Activated naive CD4-positive, alpha-beta T cell (primary cell): ENCODE measurements at regions not wholly inside any gene's neighbourhood (a gene's known extent, or its start where the extent isn't known, plus 50 kb on each side); places are given as distances from the start of the nearest gene placed in this dataset.

Experiments
- DNase-seq, 4 experiments: peaks; one replicate each; lab custom pipeline; 2025; lab: John Stamatoyannopoulos, UW

DNA sequence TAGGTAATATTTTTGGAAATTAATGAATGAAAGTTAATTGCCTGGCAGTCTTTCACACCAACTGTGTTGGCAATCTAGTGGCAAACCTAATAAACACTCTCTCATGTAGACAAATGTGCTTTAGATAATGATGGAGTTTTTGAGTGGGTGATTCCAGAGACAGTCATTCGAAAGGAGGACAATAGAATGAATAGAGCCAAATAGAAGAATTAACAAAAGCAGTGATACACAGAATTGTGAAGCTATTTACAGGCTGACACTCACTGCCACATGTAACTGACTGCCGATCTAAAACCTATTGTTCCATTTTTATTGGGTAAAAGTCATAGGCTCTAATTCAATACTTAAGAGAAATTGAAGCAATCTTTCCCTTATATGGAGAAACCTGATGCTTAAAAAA, 338.5 kb downstream of the PCDH7 start:
- no peak for DNase-seq

DNA sequence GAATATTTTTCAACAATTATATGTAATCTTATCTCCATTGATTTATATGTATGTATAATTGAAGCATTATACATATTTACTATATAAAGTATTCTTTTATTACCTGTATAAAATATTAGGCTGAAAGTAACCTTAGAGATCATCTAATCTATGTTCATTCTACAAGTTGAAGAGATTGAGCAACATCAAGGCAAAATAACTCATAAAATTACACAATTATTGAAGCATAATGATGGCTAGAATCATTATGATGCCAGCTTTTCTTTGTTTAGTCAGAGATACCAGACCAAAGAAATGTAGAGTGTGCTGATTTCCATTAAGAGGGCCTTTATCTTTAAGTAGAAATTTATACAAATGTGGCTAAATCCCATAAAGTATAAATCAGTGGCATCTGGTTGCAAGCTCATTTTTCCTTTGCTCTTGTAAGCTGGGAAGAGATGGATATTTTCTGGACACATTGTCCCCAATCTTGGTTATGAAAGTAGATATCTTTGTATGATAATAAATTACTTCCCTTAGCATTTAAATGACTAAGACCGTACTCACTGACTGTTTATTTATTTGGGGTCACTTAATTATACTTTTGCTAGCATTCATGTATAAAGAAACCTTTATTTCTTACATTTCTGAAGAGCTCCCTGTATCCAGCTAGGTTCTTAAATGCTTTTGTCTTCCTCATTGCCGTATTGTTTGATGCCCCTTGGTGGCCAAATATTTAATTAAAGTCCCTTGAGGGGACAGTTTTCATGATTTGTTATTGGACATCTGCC, 339.8 kb downstream of the PCDH7 start:
- no peak for DNase-seq

DNA sequence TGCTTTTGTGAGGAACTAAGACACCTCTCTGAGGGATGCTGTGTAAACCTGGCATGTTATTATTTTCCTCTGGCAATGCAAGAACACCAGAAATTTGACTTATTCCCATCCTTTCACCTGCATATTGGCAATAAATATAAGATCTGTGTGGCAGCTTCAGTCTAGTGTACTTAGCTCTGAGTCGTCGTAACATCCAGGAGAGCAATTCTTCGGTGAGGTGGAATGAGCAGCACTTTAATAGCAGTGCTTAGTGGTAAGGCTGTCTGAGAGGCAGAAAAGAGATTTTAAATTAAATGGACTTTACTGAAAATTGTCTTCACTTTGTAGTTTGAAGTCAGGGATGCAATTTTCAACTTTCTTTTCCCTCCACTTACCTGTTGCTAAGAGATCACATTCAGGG, 344.9 kb downstream of the PCDH7 start:
- DNase-seq, result no peak

DNA sequence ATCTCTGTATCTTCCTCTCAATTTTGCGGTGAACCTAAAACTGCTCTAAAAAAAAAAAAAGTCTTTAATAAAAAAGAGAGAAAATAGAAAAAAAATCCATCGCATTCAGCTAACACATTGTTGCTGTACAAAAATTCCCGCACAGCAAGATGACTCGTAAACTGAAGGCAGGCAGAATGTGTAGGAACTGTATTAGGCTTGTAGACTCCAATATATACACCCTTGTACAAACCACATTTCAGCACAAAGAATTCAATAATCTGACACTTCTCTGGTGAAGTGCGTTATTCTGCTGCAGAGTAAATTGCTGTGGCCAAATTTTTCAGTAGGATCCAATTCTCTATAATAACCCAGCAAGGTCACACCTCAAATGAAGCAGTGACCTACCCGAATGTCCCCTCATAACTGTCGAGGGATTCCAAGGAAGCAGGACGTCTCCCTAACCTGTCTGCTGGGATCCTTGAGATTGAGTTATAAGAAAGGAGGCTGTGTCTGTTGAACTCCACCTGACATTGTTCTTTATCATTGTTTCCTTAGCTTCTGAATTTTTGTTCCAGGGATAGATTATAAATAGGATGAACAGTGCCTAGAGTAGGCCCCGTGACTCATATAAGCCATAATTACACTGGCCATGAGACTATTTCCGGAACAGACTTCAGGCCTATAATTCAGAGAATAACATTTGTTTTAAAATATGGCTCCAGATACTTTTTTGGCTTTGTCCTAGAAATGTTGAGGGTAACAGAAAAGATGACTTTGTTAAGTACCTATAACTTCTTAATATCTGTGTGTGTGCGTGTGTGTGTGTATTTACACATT, 348.3 kb downstream of the PCDH7 start:
- DNase-seq, result no peak

DNA sequence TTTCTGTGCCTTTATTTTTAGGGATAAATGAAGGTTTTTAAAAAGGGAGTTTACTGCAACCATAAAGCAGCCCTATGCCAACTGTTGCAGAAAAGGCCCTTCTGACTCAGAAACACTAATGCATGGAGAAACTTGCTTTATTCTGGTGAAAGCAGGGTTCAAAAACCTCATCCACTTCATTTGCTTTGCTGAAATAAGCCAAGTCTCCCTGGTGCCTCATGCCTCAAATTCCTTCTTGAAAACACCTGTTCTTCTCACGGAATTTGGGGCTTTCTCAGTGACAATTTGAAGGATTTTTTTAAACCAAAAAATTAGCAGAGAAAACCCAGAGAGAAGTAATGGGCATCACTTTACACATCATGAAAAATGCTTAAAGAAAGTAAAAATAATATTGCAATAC, 349.0 kb downstream of the PCDH7 start:
- no peak for DNase-seq

DNA sequence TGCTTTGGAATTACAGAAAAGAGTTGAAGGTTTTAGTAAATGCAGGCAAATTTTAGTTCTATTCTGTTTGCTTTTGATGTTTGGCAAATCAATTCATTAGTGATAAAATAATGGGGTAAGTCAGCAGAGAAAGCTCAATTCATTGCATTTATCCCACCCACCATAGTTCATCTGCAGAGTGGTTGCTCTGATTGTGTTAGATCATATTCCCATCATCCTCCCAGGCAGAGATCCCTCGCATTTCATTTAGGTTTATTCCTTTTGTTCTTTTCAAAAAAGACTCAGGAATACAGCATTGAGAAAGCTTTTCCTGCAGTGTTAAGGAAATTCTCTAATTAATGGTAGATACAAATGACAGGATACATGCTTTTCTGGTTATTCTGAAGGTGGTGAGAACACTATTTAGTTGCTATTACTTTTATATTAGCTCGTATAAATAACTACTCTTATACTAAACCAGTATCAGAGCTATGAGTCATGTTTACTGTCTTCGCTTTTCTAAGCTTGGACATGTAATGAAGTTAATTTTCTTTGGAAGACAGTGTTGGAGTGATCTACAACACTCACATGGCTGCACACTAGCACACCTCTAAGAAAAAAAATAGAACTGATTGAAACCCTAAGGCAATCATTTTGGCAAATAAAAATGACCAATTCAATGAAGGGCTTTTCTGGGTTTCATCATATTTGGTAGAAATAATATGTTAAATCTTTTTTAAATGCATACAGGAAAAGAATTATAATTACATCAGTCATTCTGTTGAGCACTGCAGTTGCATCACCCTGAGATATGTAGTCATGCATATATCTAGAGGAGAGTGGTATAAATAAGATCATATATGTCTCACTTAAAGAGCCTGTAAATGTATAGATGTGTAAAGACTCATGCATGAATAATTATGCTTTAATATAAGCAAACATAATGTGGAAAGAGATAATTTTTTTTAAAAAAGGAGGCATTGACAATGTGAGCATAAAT, 351.6 kb downstream of the PCDH7 start:
- no peak for DNase-seq

DNA sequence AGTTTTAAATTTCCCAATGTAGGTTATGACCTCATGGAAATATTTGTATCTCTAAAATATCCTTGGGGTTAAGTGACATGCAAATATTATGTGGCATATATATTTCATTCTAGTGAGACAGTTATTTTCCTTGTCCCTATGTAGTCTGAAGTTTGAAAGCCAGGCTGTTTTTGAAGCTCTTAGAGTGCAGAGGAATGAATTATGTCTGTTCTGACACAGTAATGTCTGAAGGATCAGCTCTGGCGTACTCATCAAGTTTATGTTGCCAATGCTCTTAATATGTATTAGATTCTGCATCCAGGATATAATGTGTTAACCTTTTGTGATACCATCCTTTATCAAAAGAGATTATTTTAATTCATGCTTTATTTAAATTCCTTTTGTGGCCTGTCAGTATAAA, 355.8 kb downstream of the PCDH7 start:
- no peak for DNase-seq

DNA sequence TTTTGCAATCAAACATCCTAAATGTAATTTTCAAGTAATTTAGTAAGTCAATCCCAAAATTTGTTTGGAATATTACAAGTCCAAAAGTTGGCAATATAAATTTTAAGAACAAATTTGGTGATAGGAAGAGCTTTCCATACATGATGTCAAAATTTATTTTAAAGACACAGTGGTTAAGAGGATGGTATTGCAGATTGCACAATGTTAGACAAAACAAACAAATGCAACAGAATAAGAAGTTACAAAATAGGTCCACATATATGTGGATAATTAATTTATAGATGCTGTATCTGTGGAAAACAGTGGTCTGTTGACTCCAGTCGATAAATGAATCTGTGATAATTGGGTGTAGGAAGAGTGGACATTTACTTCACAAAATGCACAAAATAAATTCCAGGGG, 358.5 kb downstream of the PCDH7 start:
- no peak for DNase-seq

DNA sequence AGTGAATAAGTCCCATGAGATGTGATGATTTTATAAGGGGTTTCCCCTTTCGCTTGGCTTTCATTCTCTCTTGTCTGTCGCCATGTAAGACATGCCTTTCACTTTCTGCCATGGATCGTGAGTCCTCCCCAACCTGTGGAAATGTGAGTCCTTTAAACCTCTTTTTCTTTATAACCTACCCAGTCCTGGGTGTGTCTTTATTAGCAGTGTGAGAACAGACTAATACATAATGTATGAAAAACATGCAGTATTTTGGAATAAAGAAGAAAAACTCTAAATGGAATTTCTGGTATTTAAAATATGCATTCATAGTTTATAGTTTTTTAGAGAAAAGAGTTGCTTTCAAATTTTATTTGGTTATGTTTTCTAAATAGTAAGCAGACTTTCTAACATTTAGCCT, 360.7 kb downstream of the PCDH7 start:
- DNase-seq, result no peak

DNA sequence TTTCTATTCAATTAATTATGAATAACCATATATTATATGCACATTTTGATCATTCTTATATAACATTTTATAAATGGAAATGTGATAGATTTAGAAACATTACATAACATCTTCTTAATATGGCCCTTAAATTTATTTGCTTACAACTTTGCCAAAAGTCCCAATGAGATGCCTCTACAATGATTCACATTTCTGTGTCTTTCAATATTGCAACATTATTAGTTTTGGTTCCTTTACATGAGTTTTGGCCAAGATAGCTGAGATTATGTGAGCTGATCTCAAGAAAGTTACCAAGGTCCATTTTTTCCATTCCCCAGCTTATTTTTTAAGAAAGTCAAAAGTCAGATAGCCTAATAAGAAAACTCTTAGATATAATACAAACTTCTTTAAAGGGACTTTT, 361.2 kb downstream of the PCDH7 start:
- no peak for DNase-seq

DNA sequence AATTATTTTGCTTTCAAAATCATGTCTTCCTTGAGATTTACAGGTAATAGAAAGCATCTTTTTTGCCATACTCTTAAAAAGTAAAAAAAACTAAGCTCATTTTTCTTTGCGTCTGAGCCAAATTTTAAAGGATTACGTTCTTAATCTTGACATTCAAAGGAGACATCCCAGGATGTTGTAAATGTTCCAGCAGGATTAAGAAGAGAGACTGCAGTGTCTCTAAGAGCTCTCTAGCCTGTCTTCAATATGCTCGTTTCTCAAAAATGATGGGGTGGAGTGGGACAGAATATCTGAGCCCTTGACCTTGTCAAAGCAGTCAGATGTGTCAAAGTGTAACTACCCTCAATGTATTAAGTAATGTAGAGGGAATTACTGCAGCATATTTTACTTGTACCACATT, 363.3 kb downstream of the PCDH7 start:
- no peak for DNase-seq

DNA sequence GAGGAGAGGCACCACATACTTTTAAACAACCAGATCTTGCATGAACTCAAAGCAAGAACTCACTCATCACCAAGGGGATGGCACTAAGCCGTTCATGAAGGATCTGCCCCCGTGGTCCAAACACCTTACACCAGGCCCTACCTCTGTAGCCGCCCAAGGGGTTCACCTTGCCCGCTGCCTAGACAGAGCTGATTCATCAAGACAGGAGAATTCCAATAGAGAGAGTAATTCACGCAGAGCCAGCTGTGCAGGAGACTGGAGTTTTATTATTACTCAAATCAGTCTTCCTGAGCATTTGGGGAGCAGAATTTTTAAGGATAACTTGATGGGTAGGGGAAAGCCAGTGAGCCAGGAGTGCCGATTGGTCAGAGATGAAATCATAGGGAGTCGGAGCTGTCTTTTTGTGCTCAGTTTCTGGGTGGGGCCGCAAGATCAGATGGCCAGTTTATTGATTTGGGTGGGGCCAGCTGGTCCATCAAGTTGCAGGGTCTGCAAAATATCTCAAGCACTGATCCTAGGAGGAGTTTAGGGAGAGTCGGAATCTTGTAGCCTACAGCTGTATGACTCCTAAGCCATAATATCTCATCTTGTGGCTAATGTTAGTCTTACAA, 364.7 kb downstream of the PCDH7 start:
- no peak for DNase-seq

DNA sequence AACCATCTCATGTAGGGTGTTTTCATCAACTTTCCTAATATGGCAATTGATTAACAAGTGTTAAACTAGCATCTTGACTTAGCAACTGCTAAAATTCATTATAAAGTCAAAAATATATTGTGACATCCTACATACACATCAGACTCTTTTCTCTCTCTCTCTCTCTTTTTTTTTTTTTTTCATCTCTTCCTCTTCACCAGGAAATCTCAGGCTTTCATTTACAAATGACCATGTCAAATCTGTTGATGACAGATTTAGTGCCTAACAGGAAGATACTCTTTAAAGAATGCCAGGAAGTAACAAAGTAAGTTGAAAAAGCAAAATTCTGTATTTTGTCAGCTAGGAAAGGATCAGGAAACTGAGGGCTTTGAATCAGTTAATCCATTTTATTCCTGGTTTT, 365.5 kb downstream of the PCDH7 start:
- DNase-seq, result no peak

DNA sequence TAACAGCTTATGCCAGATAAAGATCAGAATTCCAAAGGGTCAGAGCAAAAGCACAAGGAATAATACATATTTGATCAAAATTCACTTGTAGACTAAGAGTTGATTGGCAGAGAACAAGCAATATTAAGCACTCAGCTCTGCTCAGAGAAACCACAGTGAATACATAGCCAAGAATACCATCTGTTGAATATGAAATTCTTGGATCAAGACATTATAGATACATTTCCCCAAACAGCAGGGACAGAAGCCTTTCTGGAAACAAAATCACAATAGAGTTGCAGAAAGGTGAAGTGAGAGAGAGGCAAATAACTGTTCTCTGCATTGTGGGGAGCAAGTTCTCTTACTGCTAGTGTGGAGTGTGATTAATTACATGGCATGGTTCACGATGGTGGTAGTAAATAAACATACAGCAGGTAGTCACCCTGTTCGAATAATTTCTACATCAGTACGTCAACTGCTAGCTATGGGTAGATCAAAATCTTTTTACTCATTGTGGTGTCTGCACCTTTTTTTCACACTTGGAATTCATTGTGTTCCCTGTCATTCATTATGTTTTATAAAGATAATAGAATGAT, 366.7 kb downstream of the PCDH7 start:
- no peak for DNase-seq

DNA sequence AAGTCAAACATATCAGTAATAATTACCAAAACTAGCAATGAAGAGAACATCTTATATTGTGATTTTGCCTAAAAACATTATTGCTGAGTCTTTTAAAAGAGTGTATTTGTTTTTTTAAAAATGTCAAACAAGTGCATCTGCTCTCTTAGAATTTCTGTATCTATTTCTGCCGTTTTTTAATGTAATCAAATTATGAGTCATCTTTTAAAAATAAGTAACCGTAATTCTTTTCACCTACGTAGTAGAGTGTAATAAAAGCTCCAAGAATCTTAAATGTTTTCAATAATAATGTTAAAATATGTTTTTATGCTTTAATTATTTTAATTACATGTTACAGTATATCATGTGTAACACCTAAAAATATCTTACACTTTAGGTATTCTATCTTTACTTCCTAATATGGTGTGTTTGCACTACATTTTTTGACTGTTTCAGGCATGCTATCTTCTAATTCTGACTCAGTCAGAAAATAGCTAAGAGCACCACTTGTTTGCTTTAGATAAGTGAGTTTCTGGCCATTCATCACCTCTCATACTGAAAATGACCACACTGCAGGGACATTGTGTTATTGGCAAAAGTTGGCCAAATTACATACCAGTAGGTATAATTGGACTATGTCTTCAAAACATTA, 368.5 kb downstream of the PCDH7 start:
- DNase-seq, result no peak

DNA sequence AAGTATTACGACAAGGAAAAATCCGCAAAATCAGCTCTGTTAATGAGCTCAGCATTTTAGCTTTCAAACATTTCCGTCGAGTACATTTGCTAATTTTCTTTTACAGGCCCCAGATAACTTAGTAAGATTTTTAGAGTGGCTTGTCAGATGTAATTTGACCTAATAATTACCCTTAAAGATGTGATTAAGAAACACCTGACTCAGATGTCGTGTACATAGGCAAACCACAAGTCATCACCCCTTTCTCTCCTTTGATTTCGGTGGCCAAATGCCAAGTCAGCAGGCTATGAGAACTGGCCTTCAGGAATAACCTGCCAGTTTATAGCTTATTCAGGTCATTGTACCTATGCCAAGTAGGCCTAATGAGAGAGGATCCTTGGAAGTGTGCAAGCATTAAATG, 369.6 kb downstream of the PCDH7 start:
- no peak for DNase-seq

DNA sequence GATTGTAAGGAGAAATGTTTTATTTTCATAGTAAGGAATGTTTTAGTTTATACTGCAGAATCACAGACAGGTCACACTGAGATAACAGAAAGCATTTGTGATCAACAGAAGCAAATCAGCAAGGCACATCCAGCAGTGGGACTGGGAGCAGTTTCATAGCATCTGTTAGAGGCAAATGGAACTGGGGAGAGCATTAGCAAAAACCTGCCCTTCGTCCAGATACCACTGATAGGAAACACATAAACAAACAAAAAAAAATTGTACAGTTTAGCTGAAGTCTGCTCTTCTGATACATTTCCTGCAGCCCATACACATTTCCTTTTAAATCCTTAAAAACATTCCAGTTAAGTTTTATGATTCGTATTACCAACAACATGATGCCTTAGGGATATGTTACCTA, 374.3 kb downstream of the PCDH7 start:
- no peak for DNase-seq

DNA sequence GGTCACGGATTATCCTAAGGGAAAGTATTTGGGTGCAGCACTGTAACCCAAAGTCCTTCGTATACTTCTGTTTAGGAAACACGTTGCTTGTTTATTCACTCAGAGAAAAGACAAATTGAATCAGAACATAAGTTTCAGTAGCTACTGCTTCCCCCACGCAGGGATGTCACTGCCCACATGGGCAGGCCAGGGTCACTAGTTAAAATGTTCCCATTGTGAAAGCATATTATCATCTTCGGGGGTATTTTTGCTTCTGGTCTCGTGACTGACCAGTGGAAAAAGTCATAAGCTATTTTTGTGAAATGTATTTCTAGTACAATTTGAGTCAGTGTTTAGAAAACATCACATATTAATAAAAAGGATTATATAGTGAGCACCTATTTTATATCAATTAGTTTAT, 377.8 kb downstream of the PCDH7 start:
- no peak for DNase-seq

DNA sequence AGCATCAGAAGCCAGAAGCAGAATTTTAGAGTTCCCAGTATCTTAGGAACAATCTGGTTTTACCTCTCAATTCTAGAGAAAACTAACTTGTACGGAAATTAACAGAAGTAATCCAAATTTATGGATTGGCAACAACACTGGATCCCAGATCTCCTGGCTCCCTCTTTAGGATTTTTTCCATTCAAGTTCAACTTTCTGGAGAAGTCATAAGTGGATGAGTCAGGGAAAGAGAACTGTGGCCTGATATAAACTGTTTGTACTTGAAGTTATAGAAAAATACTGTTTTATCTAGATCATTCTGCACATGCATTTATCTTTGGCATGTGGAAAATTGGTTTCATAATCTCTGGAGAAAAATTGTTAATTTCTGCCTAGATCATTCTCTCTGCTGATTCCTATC, 380.4 kb downstream of the PCDH7 start:
- no peak for DNase-seq

DNA sequence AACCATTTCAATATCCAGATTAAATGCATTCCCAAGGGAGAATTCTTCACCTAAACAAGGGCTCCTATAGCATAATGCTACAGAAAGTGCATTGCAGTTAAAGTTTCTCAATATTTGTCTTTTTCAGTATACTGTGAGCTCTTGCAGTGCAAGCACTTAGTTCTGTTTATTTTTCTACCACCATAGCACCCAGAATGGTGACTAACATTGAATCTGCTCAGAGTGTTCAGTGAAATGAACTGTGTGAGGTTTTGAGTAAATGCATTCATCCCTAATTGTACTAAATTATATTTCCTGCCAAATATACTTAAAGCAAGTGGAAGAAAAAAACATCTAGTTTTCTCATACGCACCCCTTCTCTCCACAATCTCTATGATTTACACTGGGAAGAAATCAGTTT, 383.9 kb downstream of the PCDH7 start:
- DNase-seq, result no peak

DNA sequence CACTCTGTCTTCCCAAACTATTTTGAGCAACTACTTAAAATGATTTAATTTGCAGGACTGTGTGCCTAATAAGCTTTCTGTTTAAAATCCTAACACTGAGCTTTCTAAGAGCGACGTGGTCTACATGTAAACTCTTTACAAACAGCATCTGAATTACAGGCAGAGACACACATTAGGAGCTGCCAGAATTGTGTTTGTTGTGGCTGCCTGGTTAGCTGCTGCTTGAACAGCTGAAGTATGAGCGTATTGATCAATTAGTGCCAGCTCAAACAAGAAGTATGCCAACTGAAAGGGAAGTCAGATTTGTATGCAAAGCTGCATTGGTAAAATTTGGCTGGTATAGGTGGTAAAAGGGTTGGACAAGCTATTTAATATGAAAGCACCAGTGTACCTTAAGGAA, 384.4 kb downstream of the PCDH7 start:
- no peak for DNase-seq
